Retinal pigment epithelial cell (primary cell): ENCODE measurements at regions not wholly inside any gene's neighbourhood (a gene's known extent, or its start where the extent isn't known, plus 50 kb on each side); places are given as distances from the start of the nearest gene placed in this dataset.

Experiments
- DNase-seq: peaks from one replicate; pipeline ENCODE4 v3.0.0-alpha.2; 2010; ENCODE audit warnings: low read depth
- H3K4me3 ChIP-seq: 2 replicates; pipeline ENCODE4 v1.5.1; 2011; ENCODE audit warnings: mild to moderate bottlenecking, low read length, control low read depth, moderate library complexity
- CTCF ChIP-seq: conservative IDR thresholded peaks from 2 replicates; pipeline ENCODE4 v1.5.1; 2011; ENCODE audit warnings: low read depth, low read length, control low read depth, inconsistent platforms

DNA sequence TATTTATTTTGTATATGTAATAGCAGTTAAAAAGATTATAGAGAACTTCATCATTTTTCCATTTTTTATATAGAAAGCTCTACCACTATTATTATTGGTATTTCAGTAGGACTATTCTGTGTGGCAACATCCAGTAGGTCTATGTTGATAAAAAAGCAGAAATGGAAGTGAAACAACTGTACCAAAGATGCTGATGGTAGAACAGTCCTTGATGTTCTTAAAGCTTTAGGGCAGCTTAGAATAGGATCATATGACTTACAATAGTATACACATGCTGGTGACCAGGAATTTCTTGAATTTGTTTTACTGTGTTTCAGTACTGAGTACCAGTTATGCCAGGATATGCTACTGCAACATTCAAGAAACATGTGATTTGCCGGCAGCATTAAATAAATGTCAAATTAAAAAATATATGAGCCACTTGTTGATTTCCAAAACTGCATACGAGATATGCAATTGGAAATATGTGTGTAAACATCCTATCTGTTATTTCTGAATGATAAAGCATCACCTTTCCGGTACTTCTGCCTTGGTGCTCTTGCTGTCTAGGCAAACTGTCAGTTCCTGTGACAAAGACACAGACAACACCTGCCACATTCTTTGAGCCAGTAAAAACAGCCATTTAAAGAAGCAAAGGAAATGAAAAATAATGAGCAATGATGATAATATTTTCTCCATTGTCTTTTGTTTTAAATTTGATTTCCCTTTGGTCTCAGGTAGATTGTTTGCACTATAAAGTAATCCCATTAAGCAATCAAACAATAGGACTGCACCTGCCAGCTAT, 649.2 kb downstream of the ZPLD1 start:
- TF ChIP-seq CTCF: no peak
- H3K4me3 ChIP-seq: no peak overlapping the region
- DNase-seq: no peak

DNA sequence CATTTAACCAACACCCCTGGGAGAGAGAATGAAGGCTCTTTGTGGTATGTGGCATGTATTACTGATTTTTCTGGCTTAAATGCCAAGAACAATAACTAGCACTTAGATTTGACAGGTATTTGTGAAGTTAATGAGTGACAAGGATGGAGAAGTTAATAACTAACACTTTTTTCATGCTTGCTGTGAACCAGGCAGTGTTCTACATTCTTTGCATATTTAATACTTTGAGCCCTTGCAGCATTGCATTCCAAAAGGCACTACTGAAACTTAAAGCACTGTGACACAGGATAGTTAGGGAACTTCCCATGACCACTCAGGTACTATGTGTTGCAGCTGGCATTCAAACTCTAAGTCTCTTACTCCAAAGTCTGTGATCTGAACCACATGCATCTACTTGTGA, 650.6 kb downstream of the ZPLD1 start:
- peak; percentile 92 for DNase-seq
- H3K4me3 ChIP-seq: no peak overlapping the region
- TF ChIP-seq CTCF: no peak

DNA sequence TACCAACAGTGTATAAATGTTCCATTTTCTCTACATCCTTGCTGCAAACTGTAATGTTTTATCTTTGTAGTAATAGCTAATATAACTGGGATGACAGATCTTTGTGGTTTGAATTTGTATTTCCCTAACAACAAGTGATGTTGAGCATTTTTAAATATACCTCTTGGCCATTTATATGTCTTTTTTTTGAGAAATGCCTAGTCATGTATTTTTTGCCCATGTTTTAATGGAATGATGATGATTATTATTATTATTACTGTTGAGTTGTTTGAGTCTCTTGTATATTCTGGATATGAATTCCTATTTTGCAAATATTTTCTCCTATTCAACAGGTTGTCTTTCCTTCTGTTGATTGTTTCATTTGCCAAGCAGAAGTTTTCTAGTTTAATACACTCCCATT, 654.9 kb downstream of the ZPLD1 start:
- DNase-seq: no peak
- H3K4me3 ChIP-seq: no peak overlapping the region
- TF ChIP-seq CTCF: no peak

DNA sequence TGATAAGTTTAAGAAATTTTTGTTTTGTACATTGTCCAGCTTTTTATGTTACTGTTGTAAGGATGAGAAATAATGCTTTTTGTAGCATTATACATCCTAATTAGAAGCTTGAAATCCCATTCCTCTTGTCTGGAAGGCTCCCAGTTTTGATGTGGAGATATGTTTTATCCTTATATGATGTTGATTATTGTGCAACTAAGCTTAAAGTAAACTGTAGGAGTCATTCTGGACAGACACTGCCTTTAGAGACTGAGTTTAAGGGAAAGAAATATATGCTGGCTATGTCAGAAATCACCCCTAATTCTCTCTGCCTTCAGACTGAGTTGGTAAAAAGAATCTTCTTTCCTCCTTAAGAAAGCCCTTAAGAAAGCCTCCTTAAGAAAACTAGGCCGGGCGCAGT, 670.4 kb downstream of the ZPLD1 start:
- H3K4me3 ChIP-seq: no peak overlapping the region
- TF ChIP-seq CTCF: no peak
- no peak for DNase-seq

- H3K4me3 ChIP-seq: no peak overlapping the region
- no peak for TF ChIP-seq CTCF
- DNase-seq: no peak
Measured at GRCh38 chr3:103112273-103112672, 677.5 kb downstream of the ZPLD1 start.

DNA sequence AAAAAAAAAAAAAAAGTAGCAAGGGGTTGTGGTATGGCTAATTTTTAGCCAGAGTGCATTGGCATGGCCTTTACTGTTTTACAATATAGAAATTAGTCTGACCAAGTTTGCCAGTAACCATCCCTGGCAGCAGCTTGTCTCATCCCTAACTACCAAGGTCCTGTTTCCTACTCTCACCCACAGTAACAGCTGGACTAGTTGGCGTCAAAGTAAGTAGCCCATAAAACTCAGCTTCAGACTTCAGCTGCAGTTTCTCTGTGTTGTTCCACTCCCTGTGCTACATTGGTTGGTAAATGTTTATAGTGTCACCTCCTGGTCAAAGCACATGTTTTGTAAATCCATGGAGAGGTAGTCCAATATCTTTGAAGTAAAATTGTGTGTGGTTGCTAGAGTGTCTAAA, 691.3 kb downstream of the ZPLD1 start:
- no peak for DNase-seq
- H3K4me3 ChIP-seq: no peak overlapping the region
- no peak for TF ChIP-seq CTCF

DNA sequence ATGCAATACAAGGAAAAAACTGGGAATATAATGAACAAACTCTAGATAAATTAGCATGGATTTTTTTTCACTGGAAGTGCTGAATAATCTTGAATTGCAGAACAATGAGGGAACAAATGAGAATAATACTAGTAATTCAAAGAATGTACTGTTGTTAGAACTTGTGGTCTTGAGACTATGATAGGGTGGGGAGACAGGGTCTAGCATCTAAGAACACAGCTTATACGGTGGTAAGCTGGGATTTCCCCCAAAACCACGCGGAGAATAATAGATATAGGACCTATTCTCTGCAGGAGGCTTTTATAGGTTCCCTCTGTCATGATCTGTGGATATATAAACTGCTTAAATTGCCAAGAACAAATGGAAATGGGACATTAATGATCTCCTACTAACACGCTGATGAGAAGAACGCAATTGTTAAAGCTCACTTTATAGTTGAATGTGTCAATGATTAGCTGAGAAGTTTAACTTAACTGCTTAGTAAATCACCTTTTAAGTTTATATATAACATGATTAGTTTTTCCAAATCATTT, 692.3 kb downstream of the ZPLD1 start:
- no peak overlapping the region for H3K4me3 ChIP-seq
- DNase-seq: no peak
- TF ChIP-seq CTCF: no peak
